ENCODE measurements at regions not wholly inside any gene's neighbourhood (a gene's known extent, or its start where the extent isn't known, plus 50 kb on each side); places are given as distances from the start of the nearest gene placed in this dataset.

- TF ChIP-seq CTCF (IDR thresholded peaks at IDR 0.05 in 2 of 3, conservative IDR thresholded peaks at IDR 0.05 in 1 of 3; ENCODE audit: insufficient read depth in 2 of 3, low read depth in 1 of 3, low read length in 3 of 3) (no peak), CREB3 (tag; conservative IDR thresholded peaks at IDR 0.05; ENCODE audit: low read depth) (no peak), ZBTB26 (CRISPR knock-in tag; IDR thresholded peaks at IDR 0.05) (no peak), ZBTB40 (IDR thresholded peaks at IDR 0.05) (no peak), ZBTB40 (CRISPR knock-in tag; IDR thresholded peaks at IDR 0.05) (no peak), TAF1 (IDR thresholded peaks at IDR 0.05; ENCODE audit: control insufficient read depth, extremely low read depth, insufficient read depth, low read length, severe bottlenecking) (no peak)
These were observed 335.3 kb upstream of the NT5E start for GRCh38 chr6:85114581-85114935.

Data from K562 (cell line).